KMS-11 (cell line): ENCODE measurements at regions not wholly inside any gene's neighbourhood (a gene's known extent, or its start where the extent isn't known, plus 50 kb on each side); places are given as distances from the start of the nearest gene placed in this dataset.

Experiments
- H2AFZ ChIP-seq: fragments of 200-600 bp; sonication (generic); 2 replicates; pipeline ENCODE4 v1.6.1; 2016; ENCODE audit warnings: antibody characterized with exemption, mixed run types, low read depth
- H3K27ac ChIP-seq: fragments of 200-600 bp; sonication (generic); 2 replicates; pipeline ENCODE4 v1.6.1; 2016; ENCODE audit warnings: mild to moderate bottlenecking, mixed run types
- H3K27me3 ChIP-seq: fragments of 200-600 bp; sonication (generic); 2 replicates; pipeline ENCODE4 v1.6.1; 2017; ENCODE audit warnings: mild to moderate bottlenecking, low read depth, mixed run types, moderate library complexity; ENCODE audit not compliant: insufficient read depth
- H3K36me3 ChIP-seq: fragments of 200-600 bp; sonication (generic); 2 replicates; pipeline ENCODE4 v1.6.1; 2017; ENCODE audit warnings: mild to moderate bottlenecking, mixed run types; ENCODE audit not compliant: insufficient read depth
- H3K4me1 ChIP-seq: fragments of 200-600 bp; sonication (generic); 2 replicates; pipeline ENCODE4 v1.6.1; 2016; ENCODE audit warnings: mild to moderate bottlenecking, low read depth, mixed run types; ENCODE audit not compliant: poor library complexity, severe bottlenecking
- H3K4me2 ChIP-seq: fragments of 200-600 bp; sonication (generic); 2 replicates; pipeline ENCODE4 v1.7.0; 2016; ENCODE audit warnings: mild to moderate bottlenecking, mixed run types
- H3K4me3 ChIP-seq: fragments of 200-600 bp; sonication (generic); IDR thresholded peaks from 2 replicates; pipeline ENCODE4 v1.6.1; 2017; ENCODE audit warnings: low read depth, low read length, mixed read lengths; ENCODE audit not compliant: insufficient read depth
- H3K79me2 ChIP-seq: fragments of 200-600 bp; sonication (generic); 2 replicates; pipeline ENCODE4 v1.6.1; 2016; ENCODE audit warnings: low read depth, mixed run types; ENCODE audit not compliant: insufficient read depth
- H3K9ac ChIP-seq: fragments of 200-600 bp; sonication (generic); 2 replicates; pipeline ENCODE4 v1.6.1; 2016; ENCODE audit warnings: mild to moderate bottlenecking, mixed run types
- H4K20me1 ChIP-seq: fragments of 200-600 bp; sonication (generic); 2 replicates; pipeline ENCODE4 v1.6.1; 2016; ENCODE audit warnings: mild to moderate bottlenecking, mixed run types; ENCODE audit not compliant: insufficient read depth
- CTCF ChIP-seq: fragments of 200-600 bp; sonication (generic); conservative IDR thresholded peaks from 2 replicates; pipeline ENCODE4 v1.6.1; 2017; ENCODE audit warnings: low read depth, mild to moderate bottlenecking, antibody characterized with exemption, low read length, moderate library complexity, mixed read lengths

- Histone ChIP-seq H3K4me2 (no peak overlapping the region), H3K4me1 (no peaks in the 10 kb centered on the region), H3K27ac (no peak overlapping the region), H3K79me2 (no peaks in the 10 kb centered on the region), H3K9ac (no peak overlapping the region), H3K4me3 (no peak overlapping the region), H2AFZ (no peak overlapping the region), H3K27me3 (no peaks in the 10 kb centered on the region), H4K20me1 (no peaks in the 10 kb centered on the region), H3K36me3 (no peaks in the 10 kb centered on the region)
- TF ChIP-seq CTCF = no peak
These were observed 434.9 kb upstream of the TPM1 start for GRCh38 chr15:62607643-62608042.

- Histone ChIP-seq H3K4me2 (no peak overlapping the region), H3K27me3 (no peaks in the 10 kb centered on the region), H3K4me3 (no peak overlapping the region), H3K4me1 (no peaks in the 10 kb centered on the region), H3K9ac (no peak overlapping the region), H3K36me3 (no peaks in the 10 kb centered on the region), H4K20me1 (no peaks in the 10 kb centered on the region), H2AFZ (no peak overlapping the region), H3K79me2 (no peaks in the 10 kb centered on the region), H3K27ac (no peak overlapping the region)
- TF ChIP-seq CTCF = no peak
These were observed 434.2 kb upstream of the TPM1 start for GRCh38 chr15:62608369-62608768.

- Histone ChIP-seq H3K27ac (no peak overlapping the region), H3K36me3 (no peaks in the 10 kb centered on the region), H4K20me1 (no peaks in the 10 kb centered on the region), H3K9ac (no peak overlapping the region), H3K27me3 (no peaks in the 10 kb centered on the region), H3K79me2 (no peaks in the 10 kb centered on the region), H3K4me1 (no peaks in the 10 kb centered on the region), H3K4me2 (no peak overlapping the region), H3K4me3 (no peak overlapping the region), H2AFZ (no peak overlapping the region)
- no peak for TF ChIP-seq CTCF
These were observed 432.2 kb upstream of the TPM1 start for GRCh38 chr15:62610265-62610869.

GRCh38 chr15:62611002-62611401, 431.5 kb upstream of the TPM1 start:
- no peak overlapping the region for H2AFZ ChIP-seq
- H3K27me3 ChIP-seq = no peaks in the 10 kb centered on the region
- H4K20me1 ChIP-seq = no peaks in the 10 kb centered on the region
- no peak overlapping the region for H3K4me2 ChIP-seq
- H3K79me2 ChIP-seq = no peaks in the 10 kb centered on the region
- no peaks in the 10 kb centered on the region for H3K36me3 ChIP-seq
- TF ChIP-seq CTCF = no peak
- H3K27ac ChIP-seq = no peak overlapping the region
- no peak overlapping the region for H3K9ac ChIP-seq
- H3K4me1 ChIP-seq = no peaks in the 10 kb centered on the region
- no peak overlapping the region for H3K4me3 ChIP-seq
